Neural crest cell (in vitro differentiated cells): ENCODE measurements at regions not wholly inside any gene's neighbourhood (a gene's known extent, or its start where the extent isn't known, plus 50 kb on each side); places are given as distances from the start of the nearest gene placed in this dataset.

Experiments
- DNase-seq: peaks from one replicate; pipeline ENCODE4 v3.0.0; 2021; ENCODE audit warnings: low read depth, mixed read lengths, low spot score
- H3K27ac Mint-ChIP-seq: one replicate; pipeline ENCODE4 v1.8.0; 2021; ENCODE audit warnings: mild to moderate bottlenecking, mixed read lengths; ENCODE audit not compliant: unreplicated experiment
- H3K27me3 Mint-ChIP-seq: 2 replicates; pipeline ENCODE4 v1.8.0; 2021; ENCODE audit warnings: low read depth, mild to moderate bottlenecking, mixed read lengths
- H3K36me3 Mint-ChIP-seq: 2 replicates; pipeline ENCODE4 v1.8.0; 2021; ENCODE audit warnings: low read depth, mild to moderate bottlenecking, mixed read lengths
- H3K4me1 Mint-ChIP-seq: 2 replicates; pipeline ENCODE4 v1.8.0; 2021; ENCODE audit warnings: mixed read lengths
- H3K4me3 Mint-ChIP-seq: one replicate; pipeline ENCODE4 v1.8.0; 2021; ENCODE audit warnings: mild to moderate bottlenecking, mixed read lengths
- H3K9me3 Mint-ChIP-seq: 2 replicates; pipeline ENCODE4 v1.8.0; 2021; ENCODE audit warnings: mixed read lengths
- CTCF ChIP-seq: fragments of 200-600 bp; sonication (generic); conservative IDR thresholded peaks from 2 replicates; pipeline ENCODE4 v1.5.0; 2021; ENCODE audit warnings: antibody characterized with exemption, mild to moderate bottlenecking

GRCh38 chr12:114757684-114758325 lies 73.8 kb upstream of the TBX3 start:
- Mint-ChIP-seq H3K27me3 (no peaks in the 10 kb centered on the region), H3K4me1 (peaks cover 10% of the 10 kb centered on the region), H3K9me3 (no peaks in the 10 kb centered on the region), H3K36me3 (no peaks in the 10 kb centered on the region), H3K4me3 (no peak overlapping the region), H3K27ac (no peak overlapping the region)
- TF ChIP-seq CTCF = no peak
- no peak for DNase-seq

- no peak overlapping the region for H3K27ac Mint-ChIP-seq
- peaks cover 4% of the 10 kb centered on the region for H3K27me3 Mint-ChIP-seq
- no peaks in the 10 kb centered on the region for H3K9me3 Mint-ChIP-seq
- no peaks in the 10 kb centered on the region for H3K36me3 Mint-ChIP-seq
- H3K4me1 Mint-ChIP-seq = peaks cover 8% of the 10 kb centered on the region
- TF ChIP-seq CTCF = no peak
- DNase-seq = no peak
- no peak overlapping the region for H3K4me3 Mint-ChIP-seq
Measured at GRCh38 chr12:114752217-114752616, 68.2 kb upstream of the TBX3 start.

GRCh38 chr12:114751712-114752111 lies 67.7 kb upstream of the TBX3 start:
- no peaks in the 10 kb centered on the region for H3K9me3 Mint-ChIP-seq
- H3K27ac Mint-ChIP-seq = no peak overlapping the region
- DNase-seq = no peak
- no peaks in the 10 kb centered on the region for H3K36me3 Mint-ChIP-seq
- TF ChIP-seq CTCF = no peak
- H3K27me3 Mint-ChIP-seq = peaks cover 4% of the 10 kb centered on the region
- H3K4me3 Mint-ChIP-seq = no peak overlapping the region
- peaks cover 8% of the 10 kb centered on the region for H3K4me1 Mint-ChIP-seq

- TF ChIP-seq CTCF = no peak
- Mint-ChIP-seq H3K9me3 (no peaks in the 10 kb centered on the region), H3K27ac (no peak overlapping the region), H3K4me1 (peaks cover 12% of the 10 kb centered on the region), H3K36me3 (no peaks in the 10 kb centered on the region), H3K27me3 (peaks cover 4% of the 10 kb centered on the region), H3K4me3 (no peak overlapping the region)
- no peak for DNase-seq
Measured at GRCh38 chr12:114750917-114751316, 66.9 kb upstream of the TBX3 start.

GRCh38 chr12:114749065-114749464 lies 65.1 kb upstream of the TBX3 start:
- Mint-ChIP-seq H3K27ac (no peak overlapping the region), H3K27me3 (peaks cover 4% of the 10 kb centered on the region), H3K4me3 (no peak overlapping the region), H3K36me3 (no peaks in the 10 kb centered on the region), H3K9me3 (no peaks in the 10 kb centered on the region), H3K4me1 (peaks cover 12% of the 10 kb centered on the region)
- no peak for DNase-seq
- no peak for TF ChIP-seq CTCF
